IMR-90 (cell line): ENCODE measurements at regions not wholly inside any gene's neighbourhood (a gene's known extent, or its start where the extent isn't known, plus 50 kb on each side); places are given as distances from the start of the nearest gene placed in this dataset.

ENCODE experiments used
- ATAC-seq: fragments of 200-7000 bp; cut with Tn5 transposase; 2 replicates; pipeline ENCODE4 v1.9.1; 2020; ENCODE audit warnings: low read depth, mild to moderate bottlenecking, moderate library complexity
- BruUV-seq: library from RNA; stranded (reverse); fragments of 400-500 nt; replicated peaks from 2 replicates; lab custom pipeline; 2021; lab: Mats Ljungman, UMichigan
- CTCF ChIA-PET: fragments of 300-600 bp; formaldehyde crosslinking; extraction: SDS; loops from one replicate; lab custom pipeline; 2021; ENCODE audit warnings: antibody characterized with exemption; lab: Yijun Ruan, JAX
- POLR2A ChIA-PET: fragments of 300-600 bp; sonication (Branson Sonifier 250); formaldehyde crosslinking; loops from one replicate; lab custom pipeline; 2022; ENCODE audit warnings: antibody characterized with exemption; ENCODE audit not compliant: unreplicated experiment; lab: Charles Lee
- DNase-seq: peaks from one replicate; pipeline ENCODE4 v3.0.0; 2013
- H2AFZ ChIP-seq: replicated peaks from 2 replicates; pipeline ENCODE3; 2013; ENCODE audit warnings: low read length, mild to moderate bottlenecking; ENCODE audit not compliant: poor library complexity
- H2AK5ac ChIP-seq: 2 replicates; pipeline ENCODE4 v1.6.1; 2013; ENCODE audit warnings: low read depth, low read length, inconsistent platforms
- H2AK9ac ChIP-seq: replicated peaks from 2 replicates; pipeline ENCODE3; 2013; ENCODE audit warnings: mild to moderate bottlenecking, low read depth, low read length, moderate library complexity; ENCODE audit not compliant: poor library complexity
- H2BK120ac ChIP-seq: 2 replicates; pipeline ENCODE4 v1.6.1; 2013; ENCODE audit warnings: low read depth, low read length, inconsistent platforms
- H2BK15ac ChIP-seq: 3 replicates; pipeline ENCODE4 v1.6.1; 2013; ENCODE audit warnings: low read depth, low read length, inconsistent platforms
- H2BK20ac ChIP-seq: 2 replicates; pipeline ENCODE4 v1.6.1; 2013; ENCODE audit warnings: low read depth, mild to moderate bottlenecking, inconsistent platforms, low read length, moderate library complexity
- H2BK5ac ChIP-seq: 2 replicates; pipeline ENCODE4 v1.6.1; 2013; ENCODE audit warnings: mild to moderate bottlenecking, low read depth, low read length, inconsistent platforms; ENCODE audit not compliant: poor library complexity, severe bottlenecking
- H3K14ac ChIP-seq: replicated peaks from 2 replicates; pipeline ENCODE4 v1.6.1; 2013; ENCODE audit warnings: low read depth, low read length, inconsistent platforms
- H3K18ac ChIP-seq: 2 replicates; pipeline ENCODE4 v1.6.1; 2013; ENCODE audit warnings: low read depth, low read length, control low read depth
- H3K23ac ChIP-seq: 2 replicates; pipeline ENCODE4 v1.6.1; 2013; ENCODE audit warnings: low read depth, low read length, inconsistent platforms
- H3K27ac ChIP-seq: 2 replicates; pipeline ENCODE4 v1.5.1; 2013; ENCODE audit warnings: mild to moderate bottlenecking, control low read depth, low read length; ENCODE audit not compliant: insufficient read depth
- H3K27me3 ChIP-seq: 2 replicates; pipeline ENCODE4 v1.6.1; 2013; ENCODE audit warnings: low read length; ENCODE audit not compliant: control insufficient read depth, insufficient read depth
- H3K36me3 ChIP-seq: 2 replicates; pipeline ENCODE4 v1.6.1; 2013; ENCODE audit warnings: low read length, mixed read lengths; ENCODE audit not compliant: control insufficient read depth, insufficient read depth
- H3K4ac ChIP-seq: 2 replicates; pipeline ENCODE4 v1.6.1; 2013; ENCODE audit warnings: low read depth, low read length, inconsistent platforms
- H3K4me1 ChIP-seq: 2 replicates; pipeline ENCODE4 v1.6.1; 2013; ENCODE audit warnings: low read length, mixed read lengths; ENCODE audit not compliant: control insufficient read depth, insufficient read depth
- H3K4me2 ChIP-seq: 2 replicates; pipeline ENCODE4 v1.6.1; 2013; ENCODE audit warnings: low read depth, mild to moderate bottlenecking, control low read depth, low read length, moderate library complexity
- H3K4me3 ChIP-seq: 2 replicates; pipeline ENCODE4 v1.5.1; 2013; ENCODE audit warnings: low read depth, mild to moderate bottlenecking, control low read depth, low read length, moderate library complexity; ENCODE audit not compliant: insufficient read depth
- H3K56ac ChIP-seq: 2 replicates; pipeline ENCODE4 v1.6.1; 2013; ENCODE audit warnings: low read length, inconsistent platforms; ENCODE audit not compliant: insufficient read depth; ENCODE audit errors: extremely low read depth
- H3K79me1 ChIP-seq, 2 experiments: 2 replicates each; pipeline ENCODE4 v1.6.1; 2013; ENCODE audit warnings: low read length in 2 of 2, inconsistent platforms in 1 of 2, low read depth in 1 of 2
- H3K9ac ChIP-seq: 2 replicates; pipeline ENCODE4 v1.6.1; 2013; ENCODE audit warnings: low read depth, low read length, control low read depth
- H3K9me1 ChIP-seq: 2 replicates; pipeline ENCODE4 v1.6.1; 2013; ENCODE audit warnings: low read length, inconsistent platforms; ENCODE audit not compliant: insufficient read depth
- H3K9me3 ChIP-seq: 2 replicates; pipeline ENCODE4 v1.6.1; 2013; ENCODE audit warnings: low read length; ENCODE audit not compliant: control insufficient read depth, insufficient read depth
- H4K20me1 ChIP-seq: 2 replicates; pipeline ENCODE4 v1.6.1; 2013; ENCODE audit warnings: low read length, inconsistent platforms; ENCODE audit not compliant: insufficient read depth
- H4K5ac ChIP-seq: 2 replicates; pipeline ENCODE4 v1.6.1; 2013; ENCODE audit warnings: mild to moderate bottlenecking, low read depth, low read length, control low read depth
- H4K8ac ChIP-seq, 2 experiments: 2 replicates each; pipeline ENCODE4 v1.6.1; 2013; ENCODE audit warnings: low read depth in 2 of 2, low read length in 2 of 2, control low read depth in 1 of 2, inconsistent platforms in 1 of 2
- H4K91ac ChIP-seq: 2 replicates; pipeline ENCODE4 v1.6.1; 2013; ENCODE audit warnings: low read depth, low read length, inconsistent platforms; ENCODE audit not compliant: insufficient read depth
- CEBPB ChIP-seq: IDR thresholded peaks from 2 replicates; pipeline ENCODE4 v1.6.1; 2012; ENCODE audit warnings: low read depth, low read length, improper control_type of control experiment
- FOS ChIP-seq: fragments of 150-350 bp; IDR thresholded peaks from 2 replicates; pipeline ENCODE4 v1.6.1; 2016; ENCODE audit warnings: low read depth, low read length
- MAFK ChIP-seq: IDR thresholded peaks from 2 replicates; pipeline ENCODE4 v1.6.1; 2012; ENCODE audit warnings: low read depth, low read length, improper control_type of control experiment
- MAZ ChIP-seq: IDR thresholded peaks from 2 replicates; pipeline ENCODE4 v1.6.1; 2012; ENCODE audit warnings: low read depth, mild to moderate bottlenecking, low read length, improper control_type of control experiment, moderate library complexity, borderline replicate concordance
- MXI1 ChIP-seq: IDR thresholded peaks from 2 replicates; pipeline ENCODE4 v1.6.1; 2012; ENCODE audit warnings: low read depth, mild to moderate bottlenecking, low read length, moderate library complexity, borderline replicate concordance
- POLR2A ChIP-seq: IDR thresholded peaks from 2 replicates; pipeline ENCODE4 v1.6.1; 2012; ENCODE audit warnings: mild to moderate bottlenecking, low read depth, low read length
- RFX5 ChIP-seq: IDR thresholded peaks from 2 replicates; pipeline ENCODE4 v1.8.0; 2012; ENCODE audit warnings: low read depth, mild to moderate bottlenecking, low read length, moderate library complexity
- WGBS, 2 experiments: methylation state at CpG; one replicate each; pipeline versions ENCODE4 v1.1.5 to v1.1.7; 2013; ENCODE audit warnings: missing lambda C conversion rate in 2 of 2; ENCODE audit not compliant: insufficient read length in 1 of 2; ENCODE audit errors: extremely low coverage in 2 of 2; 5-methylcytosine and 5-hydroxymethylcytosine counted together
- dilution Hi-C: fragments of 300-500 bp; cut with HindIII; formaldehyde crosslinking; loops from one replicate; pipeline ENCODE4 v1.14.3; 2018; ENCODE audit warnings: low sequenced_read_pairs; ENCODE audit not compliant: unreplicated experiment
- in situ Hi-C: fragments of 300-500 bp; cut with MboI; formaldehyde crosslinking; loops from 3 replicates; pipeline ENCODE4 v1.14.3; 2019; ENCODE audit warnings: low sequenced_read_pairs, inconsistent platforms, mixed read lengths
- intact Hi-C: fragments of 100-400 bp; cut with micrococcal nuclease; formaldehyde crosslinking; loops from 2 replicates; pipeline ENCODE4 v1.10.0; 2022
- TF ChIP-seq, protein P1 (sequence below): fragments of 150-350 bp; IDR thresholded peaks from 2 replicates; pipeline ENCODE4 v1.6.1; 2017; ENCODE audit warnings: mild to moderate bottlenecking, antibody characterized with exemption, low read length, low read depth

DNA sequence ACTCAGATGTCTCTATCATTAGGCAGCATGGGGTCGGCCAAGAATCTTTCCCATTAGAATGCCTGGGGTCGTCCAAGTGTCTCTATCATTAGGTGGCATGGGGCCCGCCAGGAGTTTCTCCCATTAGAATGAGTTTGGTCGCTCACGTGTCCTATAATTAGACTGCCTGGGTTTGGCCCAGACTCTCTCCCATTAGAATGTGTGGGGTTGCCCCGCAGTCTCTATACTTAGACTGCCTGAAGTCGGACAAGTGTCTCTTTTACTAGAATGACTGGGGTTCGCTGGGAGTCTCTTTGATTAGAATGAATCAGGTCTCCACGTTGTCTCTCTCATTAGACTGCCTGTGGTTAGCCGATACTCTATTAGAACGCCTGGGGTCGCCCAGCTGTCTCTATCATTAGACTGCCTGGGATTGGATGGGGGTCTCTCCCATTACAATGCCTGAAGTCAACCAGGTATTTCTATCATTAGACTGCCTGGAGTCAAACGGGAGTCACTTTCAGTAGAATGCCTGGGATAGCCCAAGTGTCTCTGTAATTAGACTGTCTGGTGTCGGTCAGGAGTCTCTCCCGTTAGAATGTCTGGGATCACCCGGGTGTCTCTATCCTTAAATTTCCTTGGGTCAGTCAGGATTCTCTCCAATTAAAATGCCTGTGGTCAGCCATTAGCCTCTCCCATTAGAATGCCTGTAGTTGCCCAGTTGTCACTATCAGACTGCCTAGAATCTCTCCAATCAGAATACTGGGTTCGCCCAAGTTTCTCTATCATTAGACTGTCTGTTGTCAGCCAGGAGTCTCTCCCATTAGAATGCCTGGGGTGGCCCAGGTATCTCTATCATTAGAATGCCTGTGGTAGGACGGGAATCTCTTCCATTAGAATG is 1454.1 kb downstream of the UQCRFS1 start:
- Histone ChIP-seq H3K4me1 (no peaks in the 10 kb centered on the region), H4K20me1 (no peaks in the 10 kb centered on the region), H3K79me1 (no peaks in the 10 kb centered on the region; a peak in 1 of 4 replicates), H3K23ac (no peak overlapping the region), H2BK15ac (no peak overlapping the region), H2BK120ac (no peak overlapping the region), H2BK5ac (no peak overlapping the region), H3K9me3 (peaks cover 8% of the 10 kb centered on the region), H2AK9ac (no peak overlapping the region), H3K36me3 (no peaks in the 10 kb centered on the region), H3K18ac (no peak overlapping the region), H2BK20ac (no peak overlapping the region), H2AFZ (no peak overlapping the region), H3K14ac (no peak overlapping the region), H3K4ac (no peak overlapping the region), H3K27me3 (no peaks in the 10 kb centered on the region), H3K4me2 (no peak overlapping the region), H3K9me1 (no peaks in the 10 kb centered on the region), H4K8ac (no peak overlapping the region), H4K91ac (no peak overlapping the region), H3K56ac (no peak overlapping the region), H3K4me3 (no peak overlapping the region), H2AK5ac (no peak overlapping the region), H3K9ac (no peak overlapping the region), H3K27ac (no peak overlapping the region), H4K5ac (no peak overlapping the region)
- CTCF ChIA-PET: no interaction called here
- ATAC-seq (no peak), DNase-seq (no peak)
- dilution Hi-C loops (no loop called here), in situ Hi-C loops (no loop called here), intact Hi-C loops (no loop called here)
- no peak for TF ChIP-seq RFX5
- TF ChIP-seq POLR2A: no peak
- TF ChIP-seq MAZ: no peak
- TF ChIP-seq FOS: no peak
- TF ChIP-seq MAFK: no peak
- TF ChIP-seq CEBPB: no peak
- TF ChIP-seq, protein P1, sequence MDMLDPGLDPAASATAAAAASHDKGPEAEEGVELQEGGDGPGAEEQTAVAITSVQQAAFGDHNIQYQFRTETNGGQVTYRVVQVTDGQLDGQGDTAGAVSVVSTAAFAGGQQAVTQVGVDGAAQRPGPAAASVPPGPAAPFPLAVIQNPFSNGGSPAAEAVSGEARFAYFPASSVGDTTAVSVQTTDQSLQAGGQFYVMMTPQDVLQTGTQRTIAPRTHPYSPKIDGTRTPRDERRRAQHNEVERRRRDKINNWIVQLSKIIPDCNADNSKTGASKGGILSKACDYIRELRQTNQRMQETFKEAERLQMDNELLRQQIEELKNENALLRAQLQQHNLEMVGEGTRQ: no peak
- TF ChIP-seq MXI1: no peak
- 100% methylated on average over 1 of the region's 18 CpGs; no CpG with 5 or more reads in 1 of the 2 experiments for WGBS, 2 experiments
- no TSS peak for BruUV-seq
- POLR2A ChIA-PET: no interaction called here
